ENCODE measurements at regions not wholly inside any gene's neighbourhood (a gene's known extent, or its start where the extent isn't known, plus 50 kb on each side); places are given as distances from the start of the nearest gene placed in this dataset.
"Not testable (repeated sequence)": the region's sequence is repeated elsewhere in the genome, so short reads cannot be mapped to it uniquely, and the experiment has no call there.

GRCh38 chr6:126888727-126889725, 229.4 kb upstream of the RSPO3 start:
- no peak overlapping the region for H3K4me3 Mint-ChIP-seq (ENCODE audit: unreplicated experiment)
- no peaks in the 10 kb centered on the region for H3K9me3 Mint-ChIP-seq (ENCODE audit: unreplicated experiment)
- H3K27me3 Mint-ChIP-seq (ENCODE audit: unreplicated experiment) = no peaks in the 10 kb centered on the region
- H3K36me3 Mint-ChIP-seq (ENCODE audit: unreplicated experiment) = no peaks in the 10 kb centered on the region
- no peak for TF ChIP-seq CTCF (IDR thresholded peaks at IDR 0.05)
- H3K27ac Mint-ChIP-seq (ENCODE audit: unreplicated experiment) = no peak overlapping the region
- no peaks in the 10 kb centered on the region for H3K4me1 Mint-ChIP-seq (ENCODE audit: unreplicated experiment)
- no peak for DNase-seq (ENCODE audit: extremely low spot score, unreplicated experiment)

GRCh38 chr6:126890055-126890454, 228.4 kb upstream of the RSPO3 start:
- no peak for TF ChIP-seq CTCF (IDR thresholded peaks at IDR 0.05)
- no peaks in the 10 kb centered on the region for H3K27me3 Mint-ChIP-seq (ENCODE audit: unreplicated experiment)
- no peaks in the 10 kb centered on the region for H3K36me3 Mint-ChIP-seq (ENCODE audit: unreplicated experiment)

GRCh38 chr6:126891158-126891557, 227.3 kb upstream of the RSPO3 start:
- DNase-seq (ENCODE audit: extremely low spot score, unreplicated experiment) = no peak
- Mint-ChIP-seq H3K4me3 (ENCODE audit: unreplicated experiment) (no peak overlapping the region), H3K4me1 (ENCODE audit: unreplicated experiment) (no peaks in the 10 kb centered on the region), H3K27me3 (ENCODE audit: unreplicated experiment) (no peaks in the 10 kb centered on the region), H3K9me3 (ENCODE audit: unreplicated experiment) (no peaks in the 10 kb centered on the region), H3K27ac (ENCODE audit: unreplicated experiment) (no peak overlapping the region), H3K36me3 (ENCODE audit: unreplicated experiment) (no peaks in the 10 kb centered on the region)
- no peak for TF ChIP-seq CTCF (IDR thresholded peaks at IDR 0.05)

More at GRCh38 chr6:126890055-126890454, 228.4 kb upstream of the RSPO3 start:
- no peak overlapping the region for H3K27ac Mint-ChIP-seq (ENCODE audit: unreplicated experiment)
- no peak overlapping the region for H3K4me3 Mint-ChIP-seq (ENCODE audit: unreplicated experiment)
- no peaks in the 10 kb centered on the region for H3K9me3 Mint-ChIP-seq (ENCODE audit: unreplicated experiment)
- DNase-seq (ENCODE audit: extremely low spot score, unreplicated experiment) = no peak
- no peaks in the 10 kb centered on the region for H3K4me1 Mint-ChIP-seq (ENCODE audit: unreplicated experiment)

GRCh38 chr6:126892869-126893268, 225.6 kb upstream of the RSPO3 start:
- H3K27me3 Mint-ChIP-seq (ENCODE audit: unreplicated experiment); H3K4me3 Mint-ChIP-seq (ENCODE audit: unreplicated experiment); DNase-seq (ENCODE audit: extremely low spot score, unreplicated experiment); H3K9me3 Mint-ChIP-seq (ENCODE audit: unreplicated experiment); H3K27ac Mint-ChIP-seq (ENCODE audit: unreplicated experiment); H3K4me1 Mint-ChIP-seq (ENCODE audit: unreplicated experiment); H3K36me3 Mint-ChIP-seq (ENCODE audit: unreplicated experiment): not testable (repeated sequence)

GRCh38 chr6:126897758-126898157, 220.7 kb upstream of the RSPO3 start:
- Mint-ChIP-seq H3K27me3 (ENCODE audit: unreplicated experiment) (peaks cover 6% of the 10 kb centered on the region), H3K4me1 (ENCODE audit: unreplicated experiment) (no peaks in the 10 kb centered on the region), H3K36me3 (ENCODE audit: unreplicated experiment) (no peaks in the 10 kb centered on the region)

More at GRCh38 chr6:126897758-126898157, 220.7 kb upstream of the RSPO3 start:
- no peak for DNase-seq (ENCODE audit: extremely low spot score, unreplicated experiment)
- H3K9me3 Mint-ChIP-seq (ENCODE audit: unreplicated experiment) = no peaks in the 10 kb centered on the region
- no peak overlapping the region for H3K4me3 Mint-ChIP-seq (ENCODE audit: unreplicated experiment)
- H3K27ac Mint-ChIP-seq (ENCODE audit: unreplicated experiment) = no peak overlapping the region
- no peak for TF ChIP-seq CTCF (IDR thresholded peaks at IDR 0.05)

All from osteocyte (in vitro differentiated cells).